IPS-20b (cell line): ENCODE measurements at regions not wholly inside any gene's neighbourhood (a gene's known extent, or its start where the extent isn't known, plus 50 kb on each side); places are given as distances from the start of the nearest gene placed in this dataset.

Experiments
- H3K27ac ChIP-seq: one replicate; pipeline ENCODE4 v1.5.1; 2013; ENCODE audit warnings: low read length
- H3K27me3 ChIP-seq: 2 replicates; pipeline ENCODE4 v1.6.1; 2013; ENCODE audit warnings: mild to moderate bottlenecking, low read length, inconsistent platforms; ENCODE audit not compliant: insufficient read depth
- H3K36me3 ChIP-seq: 2 replicates; pipeline ENCODE4 v1.6.1; 2013; ENCODE audit warnings: low read depth, mild to moderate bottlenecking, inconsistent platforms, low read length, moderate library complexity; ENCODE audit not compliant: insufficient read depth
- H3K4me1 ChIP-seq: 2 replicates; pipeline ENCODE4 v1.6.1; 2013; ENCODE audit warnings: mild to moderate bottlenecking, control low read depth, inconsistent platforms, low read length, moderate library complexity; ENCODE audit not compliant: insufficient read depth
- H3K4me3 ChIP-seq: 2 replicates; pipeline ENCODE4 v1.5.1; 2013; ENCODE audit warnings: mild to moderate bottlenecking, low read length, inconsistent platforms
- H3K9ac ChIP-seq: 2 replicates; pipeline ENCODE4 v1.6.1; 2013; ENCODE audit warnings: low read depth, mild to moderate bottlenecking, inconsistent platforms, low read length, moderate library complexity
- H3K9me3 ChIP-seq: 2 replicates; pipeline ENCODE4 v1.6.1; 2013; ENCODE audit warnings: mild to moderate bottlenecking, low read depth, low read length, inconsistent platforms; ENCODE audit not compliant: insufficient read depth

- Histone ChIP-seq H3K9me3 (no peaks in the 10 kb centered on the region), H3K36me3 (no peaks in the 10 kb centered on the region), H3K9ac (no peak overlapping the region), H3K27me3 (no peaks in the 10 kb centered on the region), H3K4me3 (no peak overlapping the region), H3K27ac (no peak overlapping the region), H3K4me1 (no peaks in the 10 kb centered on the region)
Measured at GRCh38 chr15:93860701-93861100, 370.7 kb upstream of the MCTP2 start.

GRCh38 chr15:93859176-93859575, 372.2 kb upstream of the MCTP2 start:
- Histone ChIP-seq H3K9ac (no peak overlapping the region), H3K9me3 (no peaks in the 10 kb centered on the region), H3K27me3 (no peaks in the 10 kb centered on the region), H3K36me3 (no peaks in the 10 kb centered on the region), H3K4me1 (no peaks in the 10 kb centered on the region), H3K4me3 (no peak overlapping the region), H3K27ac (no peak overlapping the region)

GRCh38 chr15:93855181-93855826, 376.1 kb upstream of the MCTP2 start:
- H3K9me3 ChIP-seq = no peaks in the 10 kb centered on the region
- no peaks in the 10 kb centered on the region for H3K27me3 ChIP-seq
- no peak overlapping the region for H3K4me3 ChIP-seq
- H3K9ac ChIP-seq = no peak overlapping the region
- H3K36me3 ChIP-seq = no peaks in the 10 kb centered on the region
- no peaks in the 10 kb centered on the region for H3K4me1 ChIP-seq
- H3K27ac ChIP-seq = no peak overlapping the region

DNA sequence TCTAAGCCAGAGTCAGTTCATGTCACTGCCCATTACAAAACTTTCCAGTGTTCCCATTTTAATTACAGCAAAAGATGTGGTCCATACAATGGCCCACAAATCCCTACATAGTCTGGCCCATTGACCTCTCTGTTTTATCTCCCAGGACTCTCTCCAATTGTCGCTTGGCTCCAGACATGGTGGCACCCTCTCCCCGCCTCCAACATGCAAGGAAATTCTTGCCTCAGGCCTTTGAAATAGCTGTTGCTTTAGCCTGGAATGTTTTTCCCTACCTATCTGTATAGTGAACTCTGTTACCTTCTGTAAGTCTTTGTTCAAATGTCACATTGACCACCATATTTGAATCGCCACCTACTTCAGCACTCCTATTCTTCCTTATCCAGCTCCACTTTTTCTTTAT, 377.3 kb upstream of the MCTP2 start:
- H3K4me1 ChIP-seq = no peaks in the 10 kb centered on the region; the same call in 1 of the 2 replicates
- no peak overlapping the region for H3K9ac ChIP-seq
- no peaks in the 10 kb centered on the region for H3K27me3 ChIP-seq
- no peaks in the 10 kb centered on the region for H3K9me3 ChIP-seq
- H3K27ac ChIP-seq = no peak overlapping the region
- no peaks in the 10 kb centered on the region for H3K36me3 ChIP-seq
- no peak overlapping the region for H3K4me3 ChIP-seq

DNA sequence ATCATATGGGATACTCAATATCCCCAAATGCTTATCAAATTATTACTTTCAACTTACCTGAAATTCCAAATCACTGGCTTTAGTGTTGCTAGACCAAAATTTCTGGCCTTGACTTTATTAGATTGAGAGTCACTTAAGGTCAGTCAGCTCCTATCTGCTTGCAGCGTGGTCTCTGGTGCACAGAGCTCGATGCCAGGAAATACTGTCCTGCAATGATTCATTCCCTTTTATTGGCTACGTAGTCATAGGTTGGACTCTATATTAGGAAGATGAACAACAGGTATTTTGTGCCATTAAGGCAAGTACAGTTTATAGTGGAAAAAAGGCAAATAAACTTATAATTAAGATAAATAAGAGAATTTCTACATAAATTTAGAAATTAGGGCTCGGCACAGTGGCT, 378.6 kb upstream of the MCTP2 start:
- H3K27me3 ChIP-seq = no peaks in the 10 kb centered on the region
- no peaks in the 10 kb centered on the region for H3K9me3 ChIP-seq
- H3K27ac ChIP-seq = no peak overlapping the region
- H3K36me3 ChIP-seq = no peaks in the 10 kb centered on the region
- H3K9ac ChIP-seq = no peak overlapping the region
- no peaks in the 10 kb centered on the region; the same call in 1 of the 2 replicates for H3K4me1 ChIP-seq
- H3K4me3 ChIP-seq = no peak overlapping the region

DNA sequence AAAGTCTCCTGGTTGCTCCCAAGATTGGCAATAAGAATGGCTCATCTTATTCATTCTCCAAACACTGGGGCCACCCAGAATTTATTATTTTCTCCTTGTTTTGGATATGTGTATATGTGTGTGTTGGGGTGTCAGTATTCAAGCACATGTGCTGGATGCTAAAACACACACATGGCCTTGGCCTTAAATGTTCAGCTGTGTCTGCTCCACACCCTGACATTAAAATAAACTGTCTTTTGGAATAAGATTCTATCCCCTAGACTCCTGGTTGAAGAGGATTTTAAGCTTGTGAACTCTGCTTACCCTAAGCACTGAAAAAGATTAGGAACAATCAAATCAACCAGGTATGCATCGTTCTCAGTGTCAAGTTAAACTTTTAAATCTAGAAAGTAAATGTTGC, 382.9 kb upstream of the MCTP2 start:
- Histone ChIP-seq H3K4me3 (no peak overlapping the region), H3K9me3 (no peaks in the 10 kb centered on the region), H3K27ac (no peak overlapping the region), H3K27me3 (no peaks in the 10 kb centered on the region), H3K4me1 (no peaks in the 10 kb centered on the region; the same call in 1 of the 2 replicates), H3K9ac (no peak overlapping the region), H3K36me3 (no peaks in the 10 kb centered on the region)

DNA sequence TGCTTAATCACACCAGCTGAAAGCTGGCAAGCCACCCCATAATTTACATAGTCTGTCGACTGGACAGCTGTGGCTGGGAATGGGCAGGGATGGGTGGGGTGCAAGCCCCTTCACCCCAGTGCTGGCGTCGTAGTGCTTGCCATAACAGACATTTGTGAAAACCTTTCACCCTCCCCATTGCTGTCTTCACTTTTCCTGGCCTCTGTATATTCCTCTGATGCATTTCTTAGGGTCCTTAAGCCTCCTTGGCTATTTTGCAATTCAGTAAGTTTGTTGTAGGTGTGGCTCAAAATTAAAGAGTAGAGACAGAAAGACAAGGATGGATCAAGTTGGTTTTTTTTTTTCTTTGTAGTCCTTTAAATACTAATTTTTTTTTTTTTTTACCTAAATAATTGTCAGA, 383.3 kb upstream of the MCTP2 start:
- Histone ChIP-seq H3K36me3 (no peaks in the 10 kb centered on the region), H3K4me3 (no peak overlapping the region), H3K27me3 (no peaks in the 10 kb centered on the region), H3K9me3 (no peaks in the 10 kb centered on the region), H3K27ac (no peak overlapping the region), H3K4me1 (no peaks in the 10 kb centered on the region; the same call in 1 of the 2 replicates), H3K9ac (no peak overlapping the region)

GRCh38 chr15:93846148-93846547, 385.2 kb upstream of the MCTP2 start:
- no peak overlapping the region for H3K4me3 ChIP-seq
- H3K9ac ChIP-seq = no peak overlapping the region
- no peaks in the 10 kb centered on the region for H3K27me3 ChIP-seq
- no peaks in the 10 kb centered on the region for H3K36me3 ChIP-seq
- no peaks in the 10 kb centered on the region for H3K9me3 ChIP-seq
- H3K4me1 ChIP-seq = no peaks in the 10 kb centered on the region; the same call in 1 of the 2 replicates
- no peak overlapping the region for H3K27ac ChIP-seq

- Histone ChIP-seq H3K27me3 (no peaks in the 10 kb centered on the region), H3K9me3 (no peaks in the 10 kb centered on the region), H3K27ac (no peak overlapping the region), H3K36me3 (no peaks in the 10 kb centered on the region), H3K4me3 (peak overlapping the region; percentile 37; the same call in 1 of the 2 replicates), H3K4me1 (peaks cover 7% of the 10 kb centered on the region; the same call in 1 of the 2 replicates), H3K9ac (no peak overlapping the region)
Measured at GRCh38 chr15:93837450-93837849, 393.9 kb upstream of the MCTP2 start.

DNA sequence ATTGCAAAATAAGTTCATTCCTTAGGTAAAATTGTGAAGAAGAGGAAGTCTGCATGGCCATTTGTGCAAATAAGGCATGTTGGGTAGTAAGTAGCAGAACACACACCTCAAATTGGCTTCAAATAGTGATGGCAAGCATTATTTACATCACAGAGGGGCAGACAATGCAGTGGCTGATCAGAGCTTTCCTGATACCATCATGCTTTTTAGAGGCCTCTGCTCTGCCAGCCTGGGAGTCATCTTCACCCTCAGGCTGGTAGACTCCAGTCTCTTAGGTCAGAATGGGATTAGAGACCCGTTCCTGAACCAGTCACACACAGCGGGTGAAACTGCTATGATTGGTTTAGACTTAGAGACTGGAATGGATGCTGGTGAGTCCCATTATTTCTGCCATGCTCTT, 396.0 kb upstream of the MCTP2 start:
- H3K27me3 ChIP-seq = peaks cover under 1% of the 10 kb centered on the region; the same call in 1 of the 2 replicates
- no peak overlapping the region for H3K4me3 ChIP-seq
- no peaks in the 10 kb centered on the region for H3K9me3 ChIP-seq
- H3K27ac ChIP-seq = no peak overlapping the region
- no peaks in the 10 kb centered on the region for H3K36me3 ChIP-seq
- H3K4me1 ChIP-seq = peaks cover 7% of the 10 kb centered on the region; the same call in 1 of the 2 replicates
- H3K9ac ChIP-seq = no peak overlapping the region

DNA sequence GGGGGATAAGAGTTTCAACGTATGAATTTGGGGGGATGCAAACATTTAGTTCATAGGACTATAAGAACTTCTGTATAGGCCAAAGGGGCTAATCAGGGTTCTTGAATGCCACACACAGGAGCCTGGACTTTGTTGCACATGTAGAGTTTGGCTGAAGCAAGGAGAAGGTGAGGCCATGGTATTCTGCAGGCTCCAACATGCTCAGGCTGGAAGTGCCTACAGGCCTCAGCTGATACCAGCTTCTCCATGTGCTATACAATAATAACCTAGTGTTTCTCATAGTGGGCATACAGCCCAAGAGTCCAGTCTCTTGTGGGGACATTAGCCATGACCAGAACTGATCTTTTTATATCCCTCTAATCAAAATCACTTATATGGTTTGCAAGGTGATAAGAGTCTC, 399.7 kb upstream of the MCTP2 start:
- no peaks in the 10 kb centered on the region for H3K4me1 ChIP-seq
- no peak overlapping the region for H3K27ac ChIP-seq
- no peak overlapping the region for H3K9ac ChIP-seq
- peaks cover 4% of the 10 kb centered on the region; the same call in 1 of the 2 replicates for H3K27me3 ChIP-seq
- H3K36me3 ChIP-seq = no peaks in the 10 kb centered on the region
- H3K4me3 ChIP-seq = no peak overlapping the region
- no peaks in the 10 kb centered on the region for H3K9me3 ChIP-seq

GRCh38 chr15:93830221-93831080, 400.9 kb upstream of the MCTP2 start:
- Histone ChIP-seq H3K9me3 (no peaks in the 10 kb centered on the region), H3K27me3 (peaks cover 4% of the 10 kb centered on the region; the same call in 1 of the 2 replicates), H3K9ac (no peak overlapping the region), H3K27ac (no peak overlapping the region), H3K36me3 (no peaks in the 10 kb centered on the region), H3K4me3 (no peak overlapping the region), H3K4me1 (peaks cover 10% of the 10 kb centered on the region; the same call in 1 of the 2 replicates)
